HCT116 (cell line): ENCODE measurements at regions not wholly inside any gene's neighbourhood (a gene's known extent, or its start where the extent isn't known, plus 50 kb on each side); places are given as distances from the start of the nearest gene placed in this dataset.

ENCODE experiments used
- ATAC-seq: fragments of 200-7000 bp; cut with Tn5 transposase; 2 replicates; pipeline ENCODE4 v1.9.1; 2020; ENCODE audit warnings: mild to moderate bottlenecking, moderate library complexity
- BruUV-seq: library from RNA; stranded (reverse); fragments of 400-500 nt; replicated peaks from 2 replicates; lab custom pipeline; 2021; lab: Mats Ljungman, UMichigan
- CTCF ChIA-PET: fragments of 300-600 bp; sonication (Branson Sonifier 250); formaldehyde crosslinking; loops from one replicate; lab custom pipeline; 2021; ENCODE audit warnings: antibody characterized with exemption; lab: Charles Lee
- POLR2A ChIA-PET: fragments of 300-600, 350-600 bp; sonication (Branson Sonifier 250); formaldehyde crosslinking; loops from one replicate; lab custom pipeline; 2021; ENCODE audit warnings: antibody characterized with exemption; lab: Charles Lee
- RAD21 ChIA-PET, 2 experiments: fragments of 300-600 bp; sonication (Branson Sonifier 250); formaldehyde crosslinking; loops; one replicate each; lab custom pipeline; 2023; ENCODE audit warnings: low total read pairs in 2 of 2; ENCODE audit not compliant: uncharacterized antibody in 2 of 2, unreplicated experiment in 2 of 2, low non-redundant PET in 1 of 2; lab: Charles Lee
- DNase-seq: peaks from one replicate; pipeline ENCODE4 v3.0.0-alpha.2; 2010; ENCODE audit warnings: low read depth, low spot score
- H2AFZ ChIP-seq: fragments of 200-600 bp; shearing (Covaris generic), sonication (generic); 2 replicates; pipeline ENCODE4 v1.6.1; 2017; ENCODE audit warnings: low read depth, mixed run types, mixed read lengths, antibody characterized with exemption, low read length; ENCODE audit not compliant: poor library complexity, severe bottlenecking
- H3K27ac ChIP-seq: 2 replicates; pipeline ENCODE4 v1.5.1; 2012; ENCODE audit warnings: low read depth, low read length
- H3K27me3 ChIP-seq: fragments of 200-600 bp; sonication (generic); 2 replicates; pipeline ENCODE4 v1.6.1; 2016; ENCODE audit warnings: mixed run types, low read length, mixed read lengths; ENCODE audit not compliant: insufficient read depth
- H3K36me3 ChIP-seq, 2 experiments: fragments of 200-500 bp in 1 of 2; fragments of 200-600 bp in 1 of 2; sonication (Bioruptor generic) in 1 of 2; sonication (generic) in 1 of 2; 2 replicates each; pipeline versions ENCODE4 v1.5.1 to v1.6.1; 2014 to 2016; ENCODE audit warnings: low read length in 2 of 2, inconsistent platforms in 1 of 2, mixed read lengths in 1 of 2, mixed run types in 1 of 2; ENCODE audit not compliant: insufficient read depth in 2 of 2, control insufficient read depth in 1 of 2
- H3K4me1 ChIP-seq, 2 experiments: fragments of 200-600 bp in 1 of 2; sonication (generic) in 1 of 2; 2 replicates each; pipeline versions ENCODE4 v1.5.1 to v1.6.1; 2012 to 2017; ENCODE audit warnings: low read length in 2 of 2, inconsistent platforms in 1 of 2, mild to moderate bottlenecking in 1 of 2, mixed read lengths in 1 of 2, mixed run types in 1 of 2, moderate library complexity in 1 of 2; ENCODE audit not compliant: insufficient read depth in 2 of 2, control insufficient read depth in 1 of 2
- H3K4me2 ChIP-seq: fragments of 200-600 bp; sonication (generic); 2 replicates; pipeline ENCODE4 v1.6.1; 2017; ENCODE audit warnings: mixed run types, low read length, mixed read lengths
- H3K4me3 ChIP-seq, 2 experiments: fragments of 200-600 bp in 1 of 2; sonication (generic) in 1 of 2; replicated peaks in 1 of 2; 2 replicates each; pipeline ENCODE4 v1.5.1; 2011 to 2016; ENCODE audit warnings: low read length in 2 of 2, control low read depth in 1 of 2, low read depth in 1 of 2, mild to moderate bottlenecking in 1 of 2, mixed read lengths in 1 of 2, mixed run types in 1 of 2
- H3K79me2 ChIP-seq: fragments of 200-600 bp; sonication (generic); 2 replicates; pipeline ENCODE4 v1.6.1; 2017; ENCODE audit warnings: mild to moderate bottlenecking, mixed run types, low read length, moderate library complexity, mixed read lengths; ENCODE audit not compliant: insufficient read depth
- H3K9ac ChIP-seq: fragments of 200-600 bp; sonication (generic); 2 replicates; pipeline ENCODE4 v1.6.1; 2016; ENCODE audit warnings: low read length, mixed read lengths
- H3K9me2 ChIP-seq: fragments of 200-600 bp; sonication (generic), shearing (Covaris generic); 2 replicates; pipeline ENCODE4 v1.6.1; 2017; ENCODE audit warnings: mixed run types, mild to moderate bottlenecking, moderate library complexity; ENCODE audit not compliant: insufficient read depth
- H3K9me3 ChIP-seq, 2 experiments: fragments of 200-500 bp in 1 of 2; fragments of 200-600 bp in 1 of 2; sonication (Bioruptor generic) in 1 of 2; sonication (generic) in 1 of 2; 2 replicates each; pipeline ENCODE4 v1.6.1; 2014 to 2017; ENCODE audit warnings: low read length in 2 of 2, mixed read lengths in 2 of 2, inconsistent platforms in 1 of 2, low read depth in 1 of 2, mild to moderate bottlenecking in 1 of 2, mixed run types in 1 of 2, moderate library complexity in 1 of 2; ENCODE audit not compliant: control insufficient read depth in 1 of 2, insufficient read depth in 1 of 2
- H4K20me1 ChIP-seq: fragments of 200-600 bp; sonication (generic), shearing (Covaris generic); 2 replicates; pipeline ENCODE4 v1.6.1; 2017; ENCODE audit warnings: mixed run types, mild to moderate bottlenecking, moderate library complexity; ENCODE audit not compliant: insufficient read depth
- CEBPB ChIP-seq: IDR thresholded peaks from 2 replicates; pipeline ENCODE4 v1.6.1; 2012; ENCODE audit warnings: low read depth
- JUND ChIP-seq: IDR thresholded peaks from 2 replicates; pipeline ENCODE4 v1.6.1; 2012
- MAX ChIP-seq: IDR thresholded peaks from 2 replicates; pipeline ENCODE4 v1.6.1; 2012
- REST ChIP-seq: IDR thresholded peaks from 2 replicates; pipeline ENCODE4 v1.6.1; 2012; ENCODE audit warnings: low read depth
- SRF ChIP-seq: IDR thresholded peaks from 2 replicates; pipeline ENCODE4 v1.6.1; 2012; ENCODE audit warnings: low read depth
- YY1 ChIP-seq: IDR thresholded peaks from 2 replicates; pipeline ENCODE4 v1.6.1; 2011; ENCODE audit warnings: low read length, low read depth, moderate library complexity, mild to moderate bottlenecking; ENCODE audit not compliant: insufficient replicate concordance; ENCODE audit errors: extremely low read depth
- ZBTB33 ChIP-seq: IDR thresholded peaks from 2 replicates; pipeline ENCODE4 v1.6.1; 2011; ENCODE audit warnings: mild to moderate bottlenecking, low read length, moderate library complexity; ENCODE audit not compliant: insufficient replicate concordance; ENCODE audit errors: extremely low read depth
- intact Hi-C: fragments of 100-400 bp; cut with micrococcal nuclease; formaldehyde crosslinking; loops from 2 replicates; pipeline ENCODE4 v1.10.0; 2022

- RAD21 ChIA-PET: no interaction called here
- no peak overlapping the region for H3K27ac ChIP-seq
- H3K36me3 ChIP-seq: no peaks in the 10 kb centered on the region
- H3K4me1 ChIP-seq: no peaks in the 10 kb centered on the region
- no peak overlapping the region for H3K9ac ChIP-seq
- no peak overlapping the region for H3K4me2 ChIP-seq
- H3K4me3 ChIP-seq: no peak overlapping the region
- no peaks in the 10 kb centered on the region for H4K20me1 ChIP-seq
- intact Hi-C loops: no loop called here
- no peaks in the 10 kb centered on the region for H3K27me3 ChIP-seq
- H3K79me2 ChIP-seq: no peaks in the 10 kb centered on the region
- no TSS peak for BruUV-seq
- POLR2A ChIA-PET: no interaction called here
- DNase-seq (no peak), ATAC-seq (no peak)
- H3K9me2 ChIP-seq: no peaks in the 10 kb centered on the region
- TF ChIP-seq YY1: no peak
- no peak for TF ChIP-seq SRF
- peaks cover 0 to 18% of the 10 kb centered on the region in 2 experiments; a peak in 2 of 4 replicates for H3K9me3 ChIP-seq
- no peak overlapping the region for H2AFZ ChIP-seq
- CTCF ChIA-PET: no interaction called here
Observed at GRCh38 chr5:166936351-166936750, 1355.1 kb upstream of the WWC1 start.

GRCh38 chr5:166938071-166938470 lies 1353.4 kb upstream of the WWC1 start:
- peaks cover 7 to 18% of the 10 kb centered on the region in 2 experiments; a peak in 3 of 4 replicates for H3K9me3 ChIP-seq
- H3K4me1 ChIP-seq: no peaks in the 10 kb centered on the region
- no TSS peak for BruUV-seq
- H3K27me3 ChIP-seq: no peaks in the 10 kb centered on the region
- RAD21 ChIA-PET: no interaction called here
- POLR2A ChIA-PET: no interaction called here
- DNase-seq: no peak
- intact Hi-C loops: no loop called here
- CTCF ChIA-PET: no interaction called here
- H3K27ac ChIP-seq: no peak overlapping the region
- ATAC-seq: no peak
- no peak overlapping the region for H3K4me2 ChIP-seq
- no peak overlapping the region for H3K4me3 ChIP-seq
- no peaks in the 10 kb centered on the region for H3K9me2 ChIP-seq
- no peaks in the 10 kb centered on the region for H4K20me1 ChIP-seq
- H3K9ac ChIP-seq: no peak overlapping the region
- H3K79me2 ChIP-seq: no peaks in the 10 kb centered on the region
- TF ChIP-seq MAX (no peak), REST (no peak), CEBPB (no peak), JUND (no peak), ZBTB33 (no peak)
- H2AFZ ChIP-seq: no peak overlapping the region
- no peaks in the 10 kb centered on the region for H3K36me3 ChIP-seq
